ENCODE measurements at regions not wholly inside any gene's neighbourhood (a gene's known extent, or its start where the extent isn't known, plus 50 kb on each side); places are given as distances from the start of the nearest gene placed in this dataset.

GRCh38 chr5:164475339-164475977 is 970.0 kb downstream of the MAT2B start:
- TF ChIP-seq, protein P1, sequence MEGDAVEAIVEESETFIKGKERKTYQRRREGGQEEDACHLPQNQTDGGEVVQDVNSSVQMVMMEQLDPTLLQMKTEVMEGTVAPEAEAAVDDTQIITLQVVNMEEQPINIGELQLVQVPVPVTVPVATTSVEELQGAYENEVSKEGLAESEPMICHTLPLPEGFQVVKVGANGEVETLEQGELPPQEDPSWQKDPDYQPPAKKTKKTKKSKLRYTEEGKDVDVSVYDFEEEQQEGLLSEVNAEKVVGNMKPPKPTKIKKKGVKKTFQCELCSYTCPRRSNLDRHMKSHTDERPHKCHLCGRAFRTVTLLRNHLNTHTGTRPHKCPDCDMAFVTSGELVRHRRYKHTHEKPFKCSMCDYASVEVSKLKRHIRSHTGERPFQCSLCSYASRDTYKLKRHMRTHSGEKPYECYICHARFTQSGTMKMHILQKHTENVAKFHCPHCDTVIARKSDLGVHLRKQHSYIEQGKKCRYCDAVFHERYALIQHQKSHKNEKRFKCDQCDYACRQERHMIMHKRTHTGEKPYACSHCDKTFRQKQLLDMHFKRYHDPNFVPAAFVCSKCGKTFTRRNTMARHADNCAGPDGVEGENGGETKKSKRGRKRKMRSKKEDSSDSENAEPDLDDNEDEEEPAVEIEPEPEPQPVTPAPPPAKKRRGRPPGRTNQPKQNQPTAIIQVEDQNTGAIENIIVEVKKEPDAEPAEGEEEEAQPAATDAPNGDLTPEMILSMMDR (IDR thresholded peaks at IDR 0.05), result no peak
- no peak for DNase-seq (ENCODE audit: low spot score)
- Histone ChIP-seq H3K27ac (no peak overlapping the region), H3K4me3 (no peak overlapping the region)

DNA sequence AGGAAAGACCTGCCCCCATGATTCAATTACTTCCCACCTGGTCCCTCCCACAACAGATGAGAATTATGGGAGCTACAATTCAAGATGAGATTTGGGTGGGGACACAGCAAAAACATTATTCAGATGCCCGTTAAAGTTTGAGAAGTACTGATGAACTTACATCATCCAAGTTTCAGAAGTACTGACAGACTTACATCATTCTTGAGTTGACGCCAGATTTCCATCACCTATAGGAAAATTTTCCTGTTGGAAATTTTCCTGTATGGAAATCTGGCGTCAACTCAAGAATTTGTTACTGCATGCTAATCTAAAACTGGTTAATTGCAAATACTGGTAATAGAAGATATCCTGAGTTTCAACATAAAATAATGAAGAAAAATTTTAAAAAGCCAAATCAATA is 975.9 kb downstream of the MAT2B start:
- Histone ChIP-seq H3K27ac (no peak overlapping the region), H3K4me3 (no peak overlapping the region)
- TF ChIP-seq, protein P1 (IDR thresholded peaks at IDR 0.05), result no peak
- no peak for DNase-seq (ENCODE audit: low spot score)

DNA sequence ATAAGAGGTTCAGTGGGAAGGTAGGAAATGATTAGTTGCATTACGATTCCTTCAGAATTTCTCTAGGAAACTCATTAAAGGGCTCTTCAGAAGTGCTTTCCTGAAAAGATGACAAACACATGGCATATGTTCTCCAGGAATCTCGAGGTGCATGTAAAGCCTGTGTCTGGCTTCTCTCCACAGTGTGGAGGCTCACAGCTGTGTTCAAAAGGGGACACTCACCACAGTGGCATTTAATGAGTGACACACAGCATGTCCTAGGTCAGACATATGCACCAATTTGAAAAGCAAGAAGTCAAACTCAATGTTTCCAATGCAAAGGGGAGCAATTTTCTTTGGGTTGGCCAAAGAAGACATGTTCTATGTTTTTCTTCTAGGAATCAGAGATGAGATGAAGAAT is 976.9 kb downstream of the MAT2B start:
- Histone ChIP-seq H3K27ac (no peak overlapping the region), H3K4me3 (no peak overlapping the region)
- no peak for DNase-seq (ENCODE audit: low spot score)
- TF ChIP-seq, protein P1 (IDR thresholded peaks at IDR 0.05), result no peak

GRCh38 chr5:164484948-164485347 is 979.5 kb downstream of the MAT2B start:
- DNase-seq (ENCODE audit: low spot score), result no peak
- TF ChIP-seq, protein P1 (IDR thresholded peaks at IDR 0.05), result no peak
- Histone ChIP-seq H3K4me3 (no peak overlapping the region), H3K27ac (no peak overlapping the region)

GRCh38 chr5:164487939-164488338 is 982.5 kb downstream of the MAT2B start:
- DNase-seq (ENCODE audit: low spot score), result no peak
- no peak overlapping the region for H3K4me3 ChIP-seq
- TF ChIP-seq, protein P1 (IDR thresholded peaks at IDR 0.05), result no peak
- no peak overlapping the region for H3K27ac ChIP-seq

DNA sequence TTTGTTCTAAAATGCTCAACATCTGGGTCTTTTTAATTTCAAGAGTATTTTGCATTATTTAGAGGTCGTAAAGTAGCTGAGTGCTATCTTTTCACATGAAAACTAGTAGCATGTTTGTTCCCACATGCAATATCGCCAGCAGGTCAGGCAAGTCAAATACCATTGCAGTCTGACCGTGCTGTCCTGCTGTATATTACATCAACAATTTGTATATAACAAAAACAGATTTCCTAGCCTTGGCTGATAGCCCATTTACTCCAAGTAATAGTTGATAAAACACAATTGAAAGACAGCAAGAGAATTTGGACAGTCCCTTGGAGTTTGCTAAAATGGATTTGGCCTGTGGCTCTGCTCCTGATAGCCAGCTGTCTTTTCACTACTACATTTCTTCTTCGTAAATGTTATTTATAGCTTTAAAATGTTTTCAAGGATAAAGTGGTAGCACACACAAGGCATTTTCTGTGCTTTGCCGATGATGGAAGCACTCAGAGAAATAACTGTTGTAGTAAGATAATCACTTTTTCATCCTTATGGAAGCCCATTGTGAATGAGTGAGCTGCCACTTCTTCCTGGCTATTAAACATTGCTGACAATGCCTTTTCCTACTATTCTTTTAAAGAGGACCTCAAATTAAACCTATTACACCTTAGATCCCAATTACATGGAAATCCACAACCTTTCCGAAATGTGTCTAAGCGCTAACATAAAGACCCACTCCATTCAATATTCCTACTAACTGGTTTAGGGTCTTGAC is 992.1 kb downstream of the MAT2B start:
- Histone ChIP-seq H3K27ac (no peak overlapping the region), H3K4me3 (no peak overlapping the region)
- no peak for DNase-seq (ENCODE audit: low spot score)
- TF ChIP-seq, protein P1 (IDR thresholded peaks at IDR 0.05), result no peak

- Histone ChIP-seq H3K27ac (no peak overlapping the region), H3K4me3 (no peak overlapping the region)
- no peak for DNase-seq (ENCODE audit: low spot score)
- TF ChIP-seq, protein P1 (IDR thresholded peaks at IDR 0.05), result no peak
These were observed 993.0 kb downstream of the MAT2B start for GRCh38 chr5:164498438-164498837.
